Sigmoid colon (tissue), 6 donors: ENCODE measurements at regions not wholly inside any gene's neighbourhood (a gene's known extent, or its start where the extent isn't known, plus 50 kb on each side); places are given as distances from the start of the nearest gene placed in this dataset.

ENCODE experiments used
- DNase-seq: peaks from one replicate; pipeline ENCODE4 v3.0.0-alpha.2; 2019
- H3K27ac ChIP-seq, 4 donors: fragments of 200-600 bp; sonication (generic); one replicate each; pipeline ENCODE4 v1.5.1; 2016 to 2019; ENCODE audit warnings: mild to moderate bottlenecking in 1 of 4
- H3K27me3 ChIP-seq, 3 donors: fragments of 200-600 bp; sonication (generic); one replicate each; pipeline ENCODE4 v1.5.1; 2019; ENCODE audit warnings: mild to moderate bottlenecking in 1 of 3
- H3K36me3 ChIP-seq, 4 donors: fragments of 200-600 bp; sonication (generic); one replicate each; pipeline ENCODE4 v1.5.1; 2016 to 2019
- H3K4me1 ChIP-seq, 4 donors: fragments of 200-600 bp; sonication (generic); one replicate each; pipeline ENCODE4 v1.5.1; 2017 to 2019
- H3K4me3 ChIP-seq, 4 donors: fragments of 200-600 bp; sonication (generic); one replicate each; pipeline ENCODE4 v1.5.1; 2017 to 2019; ENCODE audit warnings: mild to moderate bottlenecking in 2 of 4, moderate library complexity in 1 of 4
- H3K9me3 ChIP-seq, 4 donors: fragments of 200-600 bp in 3 of 4; sonication (generic) in 3 of 4; one replicate each; pipeline versions ENCODE4 v1.5.1 to v1.6.1; 2013 to 2019
- EP300 ChIP-seq, 4 donors: sonication (generic); formaldehyde crosslinking; IDR thresholded peaks; one replicate each; pipeline ENCODE4 v1.6.1; 2017; ENCODE audit warnings: antibody characterized with exemption in 4 of 4
- POLR2A ChIP-seq, 2 donors: fragments of 450-650 bp; IDR thresholded peaks; one replicate each; pipeline ENCODE4 v1.6.1; 2016; ENCODE audit warnings: antibody characterized with exemption in 2 of 2, mild to moderate bottlenecking in 2 of 2, moderate library complexity in 2 of 2
- POLR2AphosphoS5 ChIP-seq, 4 donors: sonication (generic); formaldehyde crosslinking; IDR thresholded peaks; one replicate each; pipeline ENCODE4 v1.6.1; 2017; ENCODE audit warnings: antibody characterized with exemption in 4 of 4
- WGBS, 2 donors: extraction: QIAGEN DNeasy Blood & Tissue Kit; methylation state at CpG; one replicate each; pipeline ENCODE4 v1.1.7; 2013; 5-methylcytosine and 5-hydroxymethylcytosine counted together
- intact Hi-C: fragments of 100-400 bp; cut with DNase I; formaldehyde crosslinking; loops from one replicate; pipeline ENCODE4 v1.15.1; 2023
- TF ChIP-seq, protein P1 (sequence below), 4 experiments: fragments of 450-650 bp in 3 of 4; fragments of 200-600 bp in 1 of 4; IDR thresholded peaks; one replicate each; pipeline ENCODE4 v1.5.1; 2016 to 2019; ENCODE audit warnings: antibody characterized with exemption in 4 of 4, mild to moderate bottlenecking in 3 of 4, moderate library complexity in 2 of 4
- donor health status: healthy with polysubstance abuse.
- donor health status: healthy.

DNA sequence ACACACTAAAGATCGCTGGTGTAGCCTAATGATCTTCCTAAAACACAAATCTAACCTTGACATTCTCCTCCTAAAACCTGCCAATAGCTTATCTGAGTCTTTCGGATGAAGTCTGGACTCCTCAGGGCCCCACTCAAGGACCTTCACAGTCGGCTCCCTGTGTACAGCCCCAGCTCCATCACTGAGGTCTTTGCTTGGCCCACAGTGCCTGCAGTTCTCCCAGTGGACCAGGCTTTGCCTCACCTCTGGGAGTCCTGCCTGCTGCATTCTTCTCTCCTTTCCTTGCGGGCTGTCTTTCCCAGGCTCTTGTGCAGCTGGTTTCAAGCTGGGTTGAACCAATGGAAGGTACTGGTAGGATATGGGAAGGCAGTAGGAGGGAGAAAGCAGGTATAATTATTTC lies 122.6 kb upstream of the FERMT1 start:
- Histone ChIP-seq H3K36me3 (no peaks in the 10 kb centered on the region), H3K9me3 (no peaks in the 10 kb centered on the region), H3K27ac (no peak overlapping the region), H3K4me3 (no peak overlapping the region), H3K4me1 (no peaks in the 10 kb centered on the region), H3K27me3 (no peaks in the 10 kb centered on the region)
- no peak for DNase-seq
- WGBS, 2 donors: 86 to 90% methylated on average over 4 of the region's 4 CpGs
- intact Hi-C loops: no loop called here
- TF ChIP-seq EP300 (IDR thresholded peaks at IDR 0.05): no peak
- TF ChIP-seq POLR2AphosphoS5 (IDR thresholded peaks at IDR 0.05): no peak

DNA sequence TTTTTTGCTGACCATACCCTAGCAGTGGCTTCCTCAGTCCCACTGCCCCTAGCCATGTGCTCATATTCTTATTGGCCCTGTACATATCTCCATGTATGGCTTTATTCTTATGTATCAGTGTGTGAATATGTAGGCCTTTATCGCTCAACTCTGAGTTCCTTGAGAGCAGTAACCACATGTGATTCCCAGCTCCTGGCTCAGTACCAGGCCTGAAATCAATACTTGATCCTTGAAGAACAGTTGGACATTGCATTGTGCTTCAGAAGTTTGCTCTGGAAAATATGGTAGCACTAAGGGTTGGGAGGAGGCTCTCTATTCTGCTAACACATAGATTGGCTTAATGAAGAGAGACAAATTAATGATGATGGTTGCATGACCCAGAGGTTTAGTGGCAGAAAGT lies 118.8 kb upstream of the FERMT1 start:
- Histone ChIP-seq H3K9me3 (no peaks in the 10 kb centered on the region), H3K4me1 (no peaks in the 10 kb centered on the region), H3K4me3 (no peak overlapping the region), H3K27ac (no peak overlapping the region), H3K36me3 (no peaks in the 10 kb centered on the region), H3K27me3 (no peaks in the 10 kb centered on the region)
- TF ChIP-seq POLR2A (IDR thresholded peaks at IDR 0.05) (no peak), EP300 (IDR thresholded peaks at IDR 0.05) (no peak), POLR2AphosphoS5 (IDR thresholded peaks at IDR 0.05) (no peak)
- TF ChIP-seq, protein P1, sequence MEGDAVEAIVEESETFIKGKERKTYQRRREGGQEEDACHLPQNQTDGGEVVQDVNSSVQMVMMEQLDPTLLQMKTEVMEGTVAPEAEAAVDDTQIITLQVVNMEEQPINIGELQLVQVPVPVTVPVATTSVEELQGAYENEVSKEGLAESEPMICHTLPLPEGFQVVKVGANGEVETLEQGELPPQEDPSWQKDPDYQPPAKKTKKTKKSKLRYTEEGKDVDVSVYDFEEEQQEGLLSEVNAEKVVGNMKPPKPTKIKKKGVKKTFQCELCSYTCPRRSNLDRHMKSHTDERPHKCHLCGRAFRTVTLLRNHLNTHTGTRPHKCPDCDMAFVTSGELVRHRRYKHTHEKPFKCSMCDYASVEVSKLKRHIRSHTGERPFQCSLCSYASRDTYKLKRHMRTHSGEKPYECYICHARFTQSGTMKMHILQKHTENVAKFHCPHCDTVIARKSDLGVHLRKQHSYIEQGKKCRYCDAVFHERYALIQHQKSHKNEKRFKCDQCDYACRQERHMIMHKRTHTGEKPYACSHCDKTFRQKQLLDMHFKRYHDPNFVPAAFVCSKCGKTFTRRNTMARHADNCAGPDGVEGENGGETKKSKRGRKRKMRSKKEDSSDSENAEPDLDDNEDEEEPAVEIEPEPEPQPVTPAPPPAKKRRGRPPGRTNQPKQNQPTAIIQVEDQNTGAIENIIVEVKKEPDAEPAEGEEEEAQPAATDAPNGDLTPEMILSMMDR (IDR thresholded peaks at IDR 0.05): no peak
- intact Hi-C loops: no loop called here
- 98 to 99% methylated on average over 1 of the region's 1 CpG for WGBS, 2 donors
- DNase-seq: no peak

DNA sequence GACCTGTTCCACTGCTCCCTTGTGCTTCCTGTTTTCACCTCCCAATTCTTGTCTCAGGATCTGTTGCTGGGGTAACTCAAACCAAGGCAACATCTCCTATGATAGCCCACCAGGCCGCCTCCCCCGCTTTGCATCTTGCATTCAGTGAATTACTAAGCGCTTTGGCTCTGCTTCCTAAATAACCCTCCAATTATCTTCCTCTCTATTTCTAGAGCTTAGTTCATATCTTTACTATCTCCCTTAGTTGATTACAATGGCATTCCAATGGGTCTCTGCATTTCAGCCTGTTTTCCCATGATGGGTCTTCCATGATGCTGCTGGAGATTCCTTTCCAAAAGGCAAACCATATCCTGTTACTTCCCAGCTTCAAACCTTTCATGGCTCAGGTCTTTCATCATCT lies 117.2 kb upstream of the FERMT1 start:
- TF ChIP-seq EP300 (IDR thresholded peaks at IDR 0.05): no peak
- 95 to 96% methylated on average over 3 of the region's 3 CpGs for WGBS, 2 donors

DNA sequence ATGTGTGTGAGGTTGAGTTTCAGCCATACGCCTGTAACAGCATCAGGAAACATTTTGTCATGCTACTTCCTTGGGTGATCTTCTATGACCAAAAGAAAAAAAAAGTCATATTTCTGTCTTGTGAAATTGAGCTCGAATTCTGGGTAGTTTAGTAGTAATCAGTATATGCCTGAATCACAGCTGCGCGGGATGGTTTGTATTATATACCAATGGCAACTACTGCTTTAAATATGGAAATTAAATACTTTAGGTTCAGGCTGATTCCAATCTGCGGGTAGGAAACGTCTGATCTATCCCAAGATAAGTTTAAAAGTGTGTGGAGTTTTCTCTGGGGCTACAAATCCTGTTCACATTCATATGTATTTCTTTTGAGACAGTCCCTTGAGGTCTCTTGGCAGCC lies 115.6 kb upstream of the FERMT1 start:
- TF ChIP-seq POLR2AphosphoS5 (IDR thresholded peaks at IDR 0.05): no peak
- no peak for TF ChIP-seq POLR2A (IDR thresholded peaks at IDR 0.05)
- TF ChIP-seq, protein P1 (IDR thresholded peaks at IDR 0.05): no peak
- no peak for TF ChIP-seq EP300 (IDR thresholded peaks at IDR 0.05)
- intact Hi-C loops: no loop called here
- no peak overlapping the region for H3K27ac ChIP-seq
- 63 to 70% methylated on average over 6 of the region's 6 CpGs for WGBS, 2 donors
- no peaks in the 10 kb centered on the region for H3K36me3 ChIP-seq
- no peak for DNase-seq
- H3K27me3 ChIP-seq: no peaks in the 10 kb centered on the region
- no peaks in the 10 kb centered on the region for H3K4me1 ChIP-seq
- H3K9me3 ChIP-seq: no peaks in the 10 kb centered on the region
- no peak overlapping the region for H3K4me3 ChIP-seq

More for the DNA sequence above, 117.2 kb upstream of the FERMT1 start:
- no peaks in the 10 kb centered on the region for H3K4me1 ChIP-seq
- DNase-seq: no peak
- no peak overlapping the region for H3K27ac ChIP-seq
- no peaks in the 10 kb centered on the region for H3K27me3 ChIP-seq
- intact Hi-C loops: no loop called here
- H3K36me3 ChIP-seq: no peaks in the 10 kb centered on the region
- H3K4me3 ChIP-seq: no peak overlapping the region
- no peaks in the 10 kb centered on the region for H3K9me3 ChIP-seq

DNA sequence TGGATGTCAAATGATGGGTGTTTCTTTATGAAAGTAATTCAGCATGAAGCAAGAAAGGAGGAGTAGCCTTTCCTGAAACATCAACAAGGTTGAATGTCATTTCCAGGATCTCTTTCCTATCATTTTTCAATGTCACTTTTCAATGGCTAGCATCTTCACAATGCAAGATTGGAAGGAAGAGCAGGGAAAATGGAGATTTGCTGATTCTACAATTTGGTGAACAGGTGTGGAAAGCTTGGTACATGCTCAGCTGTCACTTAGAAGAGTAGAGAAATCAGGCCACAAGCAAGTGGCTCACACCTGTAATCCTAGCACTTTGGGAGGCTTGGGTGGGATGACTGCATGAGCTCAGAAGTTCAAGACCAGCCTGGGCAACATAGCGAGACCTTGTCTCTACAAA lies 112.7 kb upstream of the FERMT1 start:
- 85 to 88% methylated on average over 1 of the region's 1 CpG for WGBS, 2 donors
- TF ChIP-seq, protein P1 (IDR thresholded peaks at IDR 0.05): no peak
- no peak for TF ChIP-seq EP300 (IDR thresholded peaks at IDR 0.05)
- no peak for TF ChIP-seq POLR2A (IDR thresholded peaks at IDR 0.05)
- no peak for TF ChIP-seq POLR2AphosphoS5 (IDR thresholded peaks at IDR 0.05)

DNA sequence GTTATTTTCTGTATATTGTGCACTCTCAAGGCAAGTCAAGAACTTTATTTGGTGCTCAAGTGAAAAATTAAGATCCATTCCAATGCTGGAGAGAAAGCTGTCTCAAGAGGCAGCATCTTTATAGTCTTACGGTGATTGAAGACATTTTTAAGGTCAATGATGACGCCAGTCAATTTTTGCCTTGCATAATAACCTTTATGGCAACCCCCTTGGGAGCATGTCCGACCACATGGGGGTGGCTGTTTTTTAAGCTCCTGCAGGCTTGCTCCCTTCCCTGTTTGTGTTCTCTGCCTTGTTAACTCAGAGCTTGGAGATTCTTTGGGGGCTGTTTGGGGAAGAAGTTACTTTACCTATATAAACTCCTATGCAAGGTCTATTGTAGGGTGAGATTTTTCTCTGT lies 109.6 kb upstream of the FERMT1 start:
- intact Hi-C loops: no loop called here
- no peak overlapping the region for H3K27ac ChIP-seq
- TF ChIP-seq, protein P1 (IDR thresholded peaks at IDR 0.05): no peak
- TF ChIP-seq POLR2AphosphoS5 (IDR thresholded peaks at IDR 0.05) (no peak), POLR2A (IDR thresholded peaks at IDR 0.05) (no peak), EP300 (IDR thresholded peaks at IDR 0.05) (no peak)
- WGBS, 2 donors: 82 to 91% methylated on average over 3 of the region's 3 CpGs
- DNase-seq: no peak
- H3K4me1 ChIP-seq: no peaks in the 10 kb centered on the region
- no peaks in the 10 kb centered on the region for H3K36me3 ChIP-seq
- H3K4me3 ChIP-seq: no peak overlapping the region
- no peaks in the 10 kb centered on the region for H3K9me3 ChIP-seq
- H3K27me3 ChIP-seq: no peaks in the 10 kb centered on the region

More for the DNA sequence above, 112.7 kb upstream of the FERMT1 start:
- no peak for DNase-seq
- H3K27me3 ChIP-seq: no peaks in the 10 kb centered on the region
- H3K9me3 ChIP-seq: no peaks in the 10 kb centered on the region
- H3K36me3 ChIP-seq: no peaks in the 10 kb centered on the region
- intact Hi-C loops: no loop called here
- no peak overlapping the region for H3K4me3 ChIP-seq
- H3K27ac ChIP-seq: no peak overlapping the region
- no peaks in the 10 kb centered on the region for H3K4me1 ChIP-seq
